Neural crest cell (in vitro differentiated cells): ENCODE measurements at regions not wholly inside any gene's neighbourhood (a gene's known extent, or its start where the extent isn't known, plus 50 kb on each side); places are given as distances from the start of the nearest gene placed in this dataset.
"Not testable (repeated sequence)": the region's sequence is repeated elsewhere in the genome, so short reads cannot be mapped to it uniquely, and the experiment has no call there.

Source experiments
- DNase-seq: peaks from one replicate; pipeline ENCODE4 v3.0.0; 2021; ENCODE audit warnings: low read depth, mixed read lengths, low spot score
- H3K27ac Mint-ChIP-seq: one replicate; pipeline ENCODE4 v1.8.0; 2021; ENCODE audit warnings: mild to moderate bottlenecking, mixed read lengths; ENCODE audit not compliant: unreplicated experiment
- H3K27me3 Mint-ChIP-seq: 2 replicates; pipeline ENCODE4 v1.8.0; 2021; ENCODE audit warnings: low read depth, mild to moderate bottlenecking, mixed read lengths
- H3K36me3 Mint-ChIP-seq: 2 replicates; pipeline ENCODE4 v1.8.0; 2021; ENCODE audit warnings: low read depth, mild to moderate bottlenecking, mixed read lengths
- H3K4me1 Mint-ChIP-seq: 2 replicates; pipeline ENCODE4 v1.8.0; 2021; ENCODE audit warnings: mixed read lengths
- H3K4me3 Mint-ChIP-seq: one replicate; pipeline ENCODE4 v1.8.0; 2021; ENCODE audit warnings: mild to moderate bottlenecking, mixed read lengths
- H3K9me3 Mint-ChIP-seq: 2 replicates; pipeline ENCODE4 v1.8.0; 2021; ENCODE audit warnings: mixed read lengths
- CTCF ChIP-seq: fragments of 200-600 bp; sonication (generic); conservative IDR thresholded peaks from 2 replicates; pipeline ENCODE4 v1.5.0; 2021; ENCODE audit warnings: antibody characterized with exemption, mild to moderate bottlenecking

- TF ChIP-seq CTCF = no peak
- H3K9me3 Mint-ChIP-seq = peaks cover 4% of the 10 kb centered on the region
- H3K27ac Mint-ChIP-seq = no peak overlapping the region
- no peak for DNase-seq
- no peaks in the 10 kb centered on the region for H3K36me3 Mint-ChIP-seq
- no peaks in the 10 kb centered on the region for H3K27me3 Mint-ChIP-seq
- no peak overlapping the region for H3K4me3 Mint-ChIP-seq
- no peaks in the 10 kb centered on the region for H3K4me1 Mint-ChIP-seq
These were observed 224.0 kb downstream of the FAM47A start for GRCh38 chrX:33908074-33908473.

GRCh38 chrX:33906971-33907370, 225.1 kb downstream of the FAM47A start:
- no peaks in the 10 kb centered on the region for H3K36me3 Mint-ChIP-seq
- H3K27ac Mint-ChIP-seq = no peak overlapping the region
- H3K4me3 Mint-ChIP-seq = no peak overlapping the region
- H3K27me3 Mint-ChIP-seq = no peaks in the 10 kb centered on the region
- no peak for DNase-seq
- TF ChIP-seq CTCF = no peak
- H3K4me1 Mint-ChIP-seq = no peaks in the 10 kb centered on the region
- H3K9me3 Mint-ChIP-seq = peaks cover 4% of the 10 kb centered on the region

- H3K4me3 Mint-ChIP-seq = no peak overlapping the region
- no peaks in the 10 kb centered on the region for H3K4me1 Mint-ChIP-seq
- no peak for TF ChIP-seq CTCF
- no peaks in the 10 kb centered on the region for H3K27me3 Mint-ChIP-seq
- H3K27ac Mint-ChIP-seq = no peak overlapping the region
- no peak for DNase-seq
- H3K9me3 Mint-ChIP-seq = no peaks in the 10 kb centered on the region
- H3K36me3 Mint-ChIP-seq = no peaks in the 10 kb centered on the region
These were observed 239.4 kb downstream of the FAM47A start for GRCh38 chrX:33892670-33893069.

GRCh38 chrX:33855251-33855650, 276.9 kb downstream of the FAM47A start:
- no peak overlapping the region for H3K4me3 Mint-ChIP-seq
- no peak for TF ChIP-seq CTCF
- H3K27me3 Mint-ChIP-seq = no peaks in the 10 kb centered on the region
- DNase-seq = no peak
- H3K27ac Mint-ChIP-seq = no peak overlapping the region
- peaks cover 5% of the 10 kb centered on the region for H3K4me1 Mint-ChIP-seq
- H3K9me3 Mint-ChIP-seq = no peaks in the 10 kb centered on the region
- H3K36me3 Mint-ChIP-seq = no peaks in the 10 kb centered on the region

GRCh38 chrX:33852146-33852545, 280.0 kb downstream of the FAM47A start:
- H3K4me3 Mint-ChIP-seq, H3K36me3 Mint-ChIP-seq, H3K27me3 Mint-ChIP-seq, H3K9me3 Mint-ChIP-seq, H3K4me1 Mint-ChIP-seq, DNase-seq, H3K27ac Mint-ChIP-seq: not testable (repeated sequence)

- no peak for TF ChIP-seq CTCF
- no peak for DNase-seq
- peaks cover 12% of the 10 kb centered on the region for H3K4me1 Mint-ChIP-seq
- H3K9me3 Mint-ChIP-seq = peaks cover 3% of the 10 kb centered on the region
- no peaks in the 10 kb centered on the region for H3K36me3 Mint-ChIP-seq
- no peak overlapping the region for H3K27ac Mint-ChIP-seq
- H3K4me3 Mint-ChIP-seq = no peak overlapping the region
- H3K27me3 Mint-ChIP-seq = no peaks in the 10 kb centered on the region
These were observed 291.9 kb downstream of the FAM47A start for GRCh38 chrX:33840176-33840575.
